Upper lobe of left lung (tissue), 6 donors: ENCODE measurements at regions not wholly inside any gene's neighbourhood (a gene's known extent, or its start where the extent isn't known, plus 50 kb on each side); places are given as distances from the start of the nearest gene placed in this dataset.
A peak's percentile ranks its signal among the peaks of the same experiment; 100 is the strongest.

Source experiments
- ATAC-seq, 2 donors: fragments of 200-7000 bp; cut with Tn5 transposase; one replicate each; pipeline ENCODE4 v1.9.1; 2022; ENCODE audit warnings: mild to moderate bottlenecking in 2 of 2, moderate library complexity in 2 of 2; ENCODE audit not compliant: low FRiP score in 2 of 2
- DNase-seq, 2 donors: peaks; one replicate each; pipeline ENCODE4 v3.0.0-alpha.2; 2019 to 2020
- H3K27ac ChIP-seq, 4 donors: fragments of 200-600 bp; sonication (generic); one replicate each; pipeline ENCODE4 v1.5.1; 2016 to 2019
- H3K27me3 ChIP-seq, 4 donors: fragments of 200-600 bp; sonication (generic); one replicate each; pipeline ENCODE4 v1.5.1; 2017 to 2019
- H3K36me3 ChIP-seq, 4 donors: fragments of 200-600 bp; sonication (generic); one replicate each; pipeline ENCODE4 v1.5.1; 2016 to 2019
- H3K4me1 ChIP-seq, 4 donors: fragments of 200-600 bp; sonication (generic); one replicate each; pipeline ENCODE4 v1.5.1; 2018 to 2019
- H3K4me3 ChIP-seq, 4 donors: fragments of 200-600 bp; sonication (generic); one replicate each; pipeline ENCODE4 v1.5.1; 2017 to 2019; ENCODE audit warnings: mild to moderate bottlenecking in 2 of 4, moderate library complexity in 1 of 4
- H3K9me3 ChIP-seq, 4 donors: fragments of 200-600 bp; sonication (generic); one replicate each; pipeline ENCODE4 v1.5.1; 2018 to 2019
- EP300 ChIP-seq, 4 donors: sonication (generic); formaldehyde crosslinking; IDR thresholded peaks; one replicate each; pipeline ENCODE4 v1.5.1; 2017; ENCODE audit warnings: antibody characterized with exemption in 4 of 4, control low read depth in 2 of 4
- POLR2A ChIP-seq, 4 donors: fragments of 450-650 bp; IDR thresholded peaks; one replicate each; pipeline ENCODE4 v1.5.1; 2016 to 2017; ENCODE audit warnings: antibody characterized with exemption in 4 of 4, mild to moderate bottlenecking in 2 of 4
- POLR2AphosphoS5 ChIP-seq, 2 donors: sonication (generic); formaldehyde crosslinking; IDR thresholded peaks; one replicate each; pipeline ENCODE4 v1.5.1; 2017; ENCODE audit warnings: antibody characterized with exemption in 2 of 2
- WGBS, 2 donors: methylation state at CpG; one replicate each; pipeline ENCODE4 v1.1.5; 2017 to 2018; 5-methylcytosine and 5-hydroxymethylcytosine counted together
- TF ChIP-seq, protein P1 (sequence below), 6 experiments: fragments of 450-650 bp in 4 of 6; fragments of 200-600 bp in 2 of 6; sonication (generic) in 2 of 6; IDR thresholded peaks; one replicate each; pipeline ENCODE4 v1.5.1; 2016 to 2019; ENCODE audit warnings: antibody characterized with exemption in 6 of 6
- donor health status: DM: no; HTN: no; CAD: no; lungs with moderate emphysema.
- donor health status: DM: no; HTN: yes; CAD: no; lungs with severe emphysema.

DNA sequence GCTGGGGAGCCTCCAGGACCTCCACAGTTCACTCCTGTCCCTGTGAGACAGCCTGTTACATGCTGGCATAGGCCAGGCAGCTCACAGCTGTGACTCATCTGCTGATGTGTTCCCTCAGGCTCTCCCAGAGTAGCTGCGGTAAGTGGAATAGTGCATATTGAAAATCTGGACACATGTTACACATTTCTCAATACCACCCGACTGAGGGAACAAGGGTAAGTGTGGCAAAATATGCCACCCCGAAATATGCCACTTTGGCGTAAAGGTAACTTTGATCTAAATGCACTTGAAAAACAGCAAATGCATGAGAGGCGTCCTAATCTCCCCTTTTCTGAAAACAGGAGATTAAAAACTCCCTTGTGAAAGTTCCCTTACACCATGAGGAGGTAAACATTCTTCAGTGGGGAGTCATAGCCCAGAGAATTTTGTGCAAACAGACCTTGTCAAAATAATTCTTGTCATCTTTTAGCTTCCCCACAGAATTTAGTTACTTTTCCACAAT, 557.9 kb downstream of the CCDC85A start:
- no peak overlapping the region for H3K4me3 ChIP-seq
- H3K27me3 ChIP-seq = no peaks in the 10 kb centered on the region
- DNase-seq = peak in 1 of 2 donors; percentile 58
- H3K4me1 ChIP-seq = no peaks in the 10 kb centered on the region
- peak; percentile 80 to 85 for ATAC-seq
- WGBS, 2 donors = 57 to 78% methylated on average over 5 of the region's 5 CpGs
- no peak overlapping the region for H3K27ac ChIP-seq
- H3K36me3 ChIP-seq = no peaks in the 10 kb centered on the region
- TF ChIP-seq POLR2A (IDR thresholded peaks at IDR 0.05) = no peak
- no peak for TF ChIP-seq EP300 (IDR thresholded peaks at IDR 0.05)
- no peak for TF ChIP-seq POLR2AphosphoS5 (IDR thresholded peaks at IDR 0.05)
- TF ChIP-seq, protein P1, sequence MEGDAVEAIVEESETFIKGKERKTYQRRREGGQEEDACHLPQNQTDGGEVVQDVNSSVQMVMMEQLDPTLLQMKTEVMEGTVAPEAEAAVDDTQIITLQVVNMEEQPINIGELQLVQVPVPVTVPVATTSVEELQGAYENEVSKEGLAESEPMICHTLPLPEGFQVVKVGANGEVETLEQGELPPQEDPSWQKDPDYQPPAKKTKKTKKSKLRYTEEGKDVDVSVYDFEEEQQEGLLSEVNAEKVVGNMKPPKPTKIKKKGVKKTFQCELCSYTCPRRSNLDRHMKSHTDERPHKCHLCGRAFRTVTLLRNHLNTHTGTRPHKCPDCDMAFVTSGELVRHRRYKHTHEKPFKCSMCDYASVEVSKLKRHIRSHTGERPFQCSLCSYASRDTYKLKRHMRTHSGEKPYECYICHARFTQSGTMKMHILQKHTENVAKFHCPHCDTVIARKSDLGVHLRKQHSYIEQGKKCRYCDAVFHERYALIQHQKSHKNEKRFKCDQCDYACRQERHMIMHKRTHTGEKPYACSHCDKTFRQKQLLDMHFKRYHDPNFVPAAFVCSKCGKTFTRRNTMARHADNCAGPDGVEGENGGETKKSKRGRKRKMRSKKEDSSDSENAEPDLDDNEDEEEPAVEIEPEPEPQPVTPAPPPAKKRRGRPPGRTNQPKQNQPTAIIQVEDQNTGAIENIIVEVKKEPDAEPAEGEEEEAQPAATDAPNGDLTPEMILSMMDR (IDR thresholded peaks at IDR 0.05) = no peak
- H3K9me3 ChIP-seq = no peaks in the 10 kb centered on the region

DNA sequence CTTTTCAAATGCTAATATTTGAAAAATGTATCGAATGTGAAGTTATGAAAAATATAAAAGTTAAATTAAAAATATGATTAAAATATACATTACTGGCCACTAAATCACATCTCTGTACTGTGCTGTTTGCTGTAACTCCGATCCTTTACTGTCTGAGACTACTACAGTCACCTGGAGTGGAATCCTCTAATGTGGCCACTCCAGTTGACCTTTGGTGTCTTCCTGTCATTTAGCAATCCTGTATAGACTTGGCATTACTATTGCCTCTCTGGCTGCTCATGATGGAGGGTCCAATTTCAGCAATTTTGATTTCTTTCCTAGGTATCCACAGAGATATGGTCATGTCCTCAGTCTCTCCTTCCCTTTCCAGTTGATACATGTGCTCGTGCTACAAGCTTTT, 560.0 kb downstream of the CCDC85A start:
- ATAC-seq (no peak), DNase-seq (no peak)
- TF ChIP-seq POLR2A (IDR thresholded peaks at IDR 0.05) = no peak
- no peak for TF ChIP-seq POLR2AphosphoS5 (IDR thresholded peaks at IDR 0.05)
- TF ChIP-seq EP300 (IDR thresholded peaks at IDR 0.05) = no peak
- TF ChIP-seq, protein P1 (IDR thresholded peaks at IDR 0.05) = no peak
- H3K4me3 ChIP-seq = no peak overlapping the region
- no peaks in the 10 kb centered on the region for H3K27me3 ChIP-seq
- H3K4me1 ChIP-seq = no peaks in the 10 kb centered on the region
- no peaks in the 10 kb centered on the region for H3K36me3 ChIP-seq
- no peaks in the 10 kb centered on the region for H3K9me3 ChIP-seq
- H3K27ac ChIP-seq = no peak overlapping the region
- 86 to 94% methylated on average over 3 of the region's 3 CpGs for WGBS, 2 donors

DNA sequence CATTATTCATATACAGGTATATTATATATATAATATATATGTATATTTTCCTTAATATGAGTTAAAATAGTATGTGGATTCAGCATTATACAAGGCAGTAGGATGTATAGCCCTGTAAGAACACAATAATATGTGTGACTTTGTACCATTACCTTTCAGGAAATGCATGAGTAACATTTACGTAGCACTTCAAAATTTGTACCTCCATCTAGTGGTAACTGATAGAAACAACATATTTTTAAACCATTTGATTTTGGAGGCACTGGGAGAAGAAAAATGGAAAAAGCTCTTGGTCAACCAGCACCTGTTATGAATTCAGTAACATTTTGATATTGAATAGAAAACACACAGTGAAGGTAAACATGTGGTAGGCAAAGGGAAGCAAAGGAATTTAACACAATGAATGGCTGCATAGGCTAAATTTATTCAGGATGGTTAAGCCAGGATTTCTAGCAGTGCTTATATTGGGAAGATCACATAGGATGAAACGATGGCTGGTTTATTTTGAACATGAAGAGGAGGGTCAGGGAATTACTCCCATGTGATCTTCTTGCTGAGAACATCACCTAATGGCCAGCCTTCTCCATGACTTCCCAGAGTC, 565.5 kb downstream of the CCDC85A start:
- no peaks in the 10 kb centered on the region for H3K4me1 ChIP-seq
- 26 to 27% methylated on average over 2 of the region's 2 CpGs for WGBS, 2 donors

DNA sequence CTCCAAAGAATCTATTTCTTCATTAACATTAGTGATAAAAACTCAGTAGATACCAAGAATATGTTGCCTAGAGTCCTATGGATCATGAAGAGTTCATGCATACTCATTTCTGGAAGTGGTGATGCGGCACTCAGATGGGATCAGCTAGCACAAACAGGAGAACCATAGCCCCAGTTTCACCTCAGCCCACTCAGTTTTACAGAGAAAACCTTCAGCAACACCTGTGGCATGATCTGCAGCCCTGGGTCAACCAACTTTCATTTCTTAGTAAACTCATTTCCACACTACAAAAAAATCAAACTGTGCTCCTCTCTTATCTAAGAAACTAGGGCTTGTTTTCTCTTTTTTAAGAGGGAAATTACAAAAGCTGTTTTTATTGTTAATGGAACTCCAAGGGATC, 569.4 kb downstream of the CCDC85A start:
- 91 to 100% methylated on average over 1 of the region's 1 CpG for WGBS, 2 donors
- Histone ChIP-seq H3K9me3 (no peaks in the 10 kb centered on the region), H3K27me3 (no peaks in the 10 kb centered on the region), H3K36me3 (no peaks in the 10 kb centered on the region), H3K27ac (no peak overlapping the region), H3K4me1 (no peaks in the 10 kb centered on the region), H3K4me3 (no peak overlapping the region)
- ATAC-seq = no peak
- TF ChIP-seq, protein P1 (IDR thresholded peaks at IDR 0.05) = no peak
- TF ChIP-seq EP300 (IDR thresholded peaks at IDR 0.05) (no peak), POLR2A (IDR thresholded peaks at IDR 0.05) (no peak), POLR2AphosphoS5 (IDR thresholded peaks at IDR 0.05) (no peak)
- DNase-seq = no peak

More for the DNA sequence above, 565.5 kb downstream of the CCDC85A start:
- Histone ChIP-seq H3K4me3 (no peak overlapping the region), H3K27ac (no peak overlapping the region), H3K36me3 (no peaks in the 10 kb centered on the region), H3K27me3 (no peaks in the 10 kb centered on the region), H3K9me3 (no peaks in the 10 kb centered on the region)
- TF ChIP-seq, protein P1 (IDR thresholded peaks at IDR 0.05) = peak; percentile 11 to 58 (median 43)
- TF ChIP-seq POLR2A (IDR thresholded peaks at IDR 0.05) = no peak
- ATAC-seq = no peak
- no peak for DNase-seq

DNA sequence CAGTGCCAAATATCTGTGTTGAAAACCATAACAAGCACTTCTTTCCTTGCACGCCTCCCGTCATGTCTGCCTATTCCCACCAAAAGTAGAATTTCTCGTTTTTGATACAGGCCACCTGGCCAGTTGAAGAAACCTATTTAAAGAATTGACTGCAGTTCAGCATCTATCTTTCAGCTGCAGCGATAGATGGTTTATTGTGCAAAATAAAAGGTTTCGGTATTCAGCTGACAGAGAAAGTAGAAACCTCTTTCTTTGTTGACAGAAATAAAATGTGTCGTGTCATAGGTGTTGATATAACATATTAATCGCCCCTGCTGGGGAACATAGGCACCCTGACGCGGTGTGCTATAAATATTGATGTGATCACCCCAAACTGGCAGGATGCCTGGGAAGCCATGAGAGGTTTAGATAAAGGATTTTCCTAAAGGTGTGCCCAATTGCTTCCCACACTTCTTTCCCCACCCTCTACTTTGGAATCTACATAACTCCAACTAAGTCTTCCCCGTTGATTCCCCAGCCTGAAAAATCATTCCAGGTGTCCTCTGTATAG, 570.4 kb downstream of the CCDC85A start:
- Histone ChIP-seq H3K27ac (no peak overlapping the region), H3K27me3 (no peaks in the 10 kb centered on the region), H3K4me1 (no peaks in the 10 kb centered on the region), H3K9me3 (no peaks in the 10 kb centered on the region), H3K36me3 (no peaks in the 10 kb centered on the region), H3K4me3 (no peak overlapping the region)
- ATAC-seq (no peak), DNase-seq (no peak)
- no peak for TF ChIP-seq POLR2A (IDR thresholded peaks at IDR 0.05)
- WGBS, 2 donors = 69 to 71% methylated on average over 10 of the region's 10 CpGs
